Natural killer cell (primary cell): ENCODE measurements at regions not wholly inside any gene's neighbourhood (a gene's known extent, or its start where the extent isn't known, plus 50 kb on each side); places are given as distances from the start of the nearest gene placed in this dataset.

Experiments
- ATAC-seq, 3 donors: fragments of 150-1000 bp in 2 of 3; fragments of 200-7000 bp in 1 of 3; cut with Tn5 transposase; 1 replicate in 1 of 3; 2 replicates in 2 of 3; pipeline ENCODE4 v1.10.0; 2021; ENCODE audit warnings: mild to moderate bottlenecking in 2 of 3, moderate library complexity in 2 of 3
- DNase-seq, 2 donors: peaks; one replicate each; pipeline versions ENCODE4 v3.0.0 to v3.0.0-alpha.2; 2013 to 2021; ENCODE audit warnings: mixed read lengths in 1 of 2
- H3K27ac ChIP-seq: one replicate; pipeline ENCODE4 v1.5.1; 2013; ENCODE audit warnings: mild to moderate bottlenecking, low read length
- H3K27me3 ChIP-seq: one replicate; pipeline ENCODE4 v1.6.1; 2013; ENCODE audit warnings: low read length; ENCODE audit not compliant: control insufficient read depth, insufficient read depth
- H3K36me3 ChIP-seq: one replicate; pipeline ENCODE4 v1.6.1; 2013; ENCODE audit warnings: low read length; ENCODE audit not compliant: control insufficient read depth, insufficient read depth
- H3K4me1 ChIP-seq: one replicate; pipeline ENCODE4 v1.6.1; 2013; ENCODE audit warnings: low read length; ENCODE audit not compliant: control insufficient read depth, insufficient read depth
- H3K4me3 ChIP-seq: one replicate; pipeline ENCODE4 v1.5.1; 2013; ENCODE audit warnings: low read length
- H3K9me3 ChIP-seq: one replicate; pipeline ENCODE4 v1.6.1; 2013; ENCODE audit warnings: low read length; ENCODE audit not compliant: control insufficient read depth, insufficient read depth
- H3K27ac Mint-ChIP-seq, 2 donors: one replicate each; pipeline ENCODE4 v1.8.0; 2022; ENCODE audit warnings: mild to moderate bottlenecking in 2 of 2, mixed read lengths in 2 of 2, moderate library complexity in 1 of 2
- H3K27me3 Mint-ChIP-seq, 2 donors: one replicate each; pipeline ENCODE4 v1.8.0; 2022; ENCODE audit warnings: low read depth in 2 of 2, mixed read lengths in 2 of 2
- H3K36me3 Mint-ChIP-seq: one replicate; pipeline ENCODE4 v1.8.0; 2022; ENCODE audit warnings: mixed read lengths
- H3K4me1 Mint-ChIP-seq, 2 donors: one replicate each; pipeline ENCODE4 v1.8.0; 2022; ENCODE audit warnings: mixed read lengths in 2 of 2
- H3K4me3 Mint-ChIP-seq: one replicate; pipeline ENCODE4 v1.8.0; 2022; ENCODE audit warnings: mild to moderate bottlenecking, moderate library complexity, mixed read lengths
- H3K9me3 Mint-ChIP-seq, 2 donors: one replicate each; pipeline ENCODE4 v1.8.0; 2022; ENCODE audit warnings: mixed read lengths in 2 of 2
- CTCF ChIP-seq: fragments of 200-600 bp; IDR thresholded peaks from one replicate; pipeline ENCODE4 v1.8.0; 2022; ENCODE audit warnings: antibody characterized with exemption
- WGBS: methylation state at CpG from one replicate; pipeline ENCODE4 v1.1.7; 2013; ENCODE audit warnings: missing lambda C conversion rate; ENCODE audit not compliant: insufficient coverage; 5-methylcytosine and 5-hydroxymethylcytosine counted together
- intact Hi-C: fragments of 100-400 bp; cut with micrococcal nuclease; formaldehyde crosslinking; loops from one replicate; pipeline ENCODE4 v1.14.2; 2022

GRCh38 chr16:22631264-22631663, 120.6 kb downstream of the NPIPB5 start:
- TF ChIP-seq CTCF = no peak
- DNase-seq = no peak
- Histone ChIP-seq H3K9me3 (no peaks in the 10 kb centered on the region), H3K4me3 (no peak overlapping the region), H3K36me3 (no peaks in the 10 kb centered on the region), H3K27ac (no peak overlapping the region), H3K4me1 (no peaks in the 10 kb centered on the region), H3K27me3 (no peaks in the 10 kb centered on the region)
- no peaks in the 10 kb centered on the region for H3K4me1 Mint-ChIP-seq
- peaks cover 6 to 8% of the 10 kb centered on the region in 2 donors for H3K27me3 Mint-ChIP-seq
- ATAC-seq = no peak
- H3K4me3 Mint-ChIP-seq = no peak overlapping the region
- 87% methylated on average over 8 of the region's 9 CpGs for WGBS
- H3K9me3 Mint-ChIP-seq = no peaks in the 10 kb centered on the region
- no peak overlapping the region for H3K27ac Mint-ChIP-seq
- intact Hi-C loops = no loop called here
- H3K36me3 Mint-ChIP-seq = no peaks in the 10 kb centered on the region

GRCh38 chr16:22632606-22633005, 121.9 kb downstream of the NPIPB5 start:
- H3K4me3 Mint-ChIP-seq = no peak overlapping the region
- no peak for DNase-seq
- H3K27me3 ChIP-seq = no peaks in the 10 kb centered on the region
- no peak for ATAC-seq
- no peaks in the 10 kb centered on the region for H3K4me1 ChIP-seq
- H3K9me3 ChIP-seq = no peaks in the 10 kb centered on the region
- H3K27me3 Mint-ChIP-seq = peaks cover 6 to 8% of the 10 kb centered on the region in 2 donors
- no peak overlapping the region for H3K27ac Mint-ChIP-seq
- H3K36me3 ChIP-seq = no peaks in the 10 kb centered on the region
- TF ChIP-seq CTCF = no peak
- H3K27ac ChIP-seq = no peak overlapping the region
- no peaks in the 10 kb centered on the region for H3K9me3 Mint-ChIP-seq
- no peak overlapping the region for H3K4me3 ChIP-seq
- intact Hi-C loops = no loop called here
- no peaks in the 10 kb centered on the region for H3K4me1 Mint-ChIP-seq
- 95% methylated on average over 4 of the region's 4 CpGs for WGBS
- H3K36me3 Mint-ChIP-seq = no peaks in the 10 kb centered on the region

GRCh38 chr16:22633280-22633679, 122.6 kb downstream of the NPIPB5 start:
- intact Hi-C loops = no loop called here
- Histone ChIP-seq H3K4me1 (no peaks in the 10 kb centered on the region), H3K9me3 (no peaks in the 10 kb centered on the region), H3K36me3 (no peaks in the 10 kb centered on the region), H3K27me3 (no peaks in the 10 kb centered on the region), H3K27ac (no peak overlapping the region), H3K4me3 (no peak overlapping the region)
- WGBS = 84% methylated on average over 5 of the region's 5 CpGs
- no peak for DNase-seq
- no peak overlapping the region for H3K4me3 Mint-ChIP-seq
- TF ChIP-seq CTCF = no peak
- no peaks in the 10 kb centered on the region for H3K9me3 Mint-ChIP-seq
- H3K27ac Mint-ChIP-seq = no peak overlapping the region
- H3K4me1 Mint-ChIP-seq = no peaks in the 10 kb centered on the region
- peaks cover 6 to 8% of the 10 kb centered on the region in 2 donors for H3K27me3 Mint-ChIP-seq
- no peak for ATAC-seq
- H3K36me3 Mint-ChIP-seq = no peaks in the 10 kb centered on the region

- intact Hi-C loops = no loop called here
- H3K9me3 Mint-ChIP-seq = no peaks in the 10 kb centered on the region
- H3K27me3 Mint-ChIP-seq = peaks cover 6 to 8% of the 10 kb centered on the region in 2 donors
- no peaks in the 10 kb centered on the region for H3K9me3 ChIP-seq
- H3K27ac Mint-ChIP-seq = no peak overlapping the region
- TF ChIP-seq CTCF = no peak
- H3K27me3 ChIP-seq = no peaks in the 10 kb centered on the region
- ATAC-seq (no peak), DNase-seq (no peak)
- WGBS = 70% methylated on average over 3 of the region's 3 CpGs
- no peak overlapping the region for H3K4me3 ChIP-seq
- no peak overlapping the region for H3K27ac ChIP-seq
- no peaks in the 10 kb centered on the region for H3K4me1 ChIP-seq
- H3K36me3 ChIP-seq = no peaks in the 10 kb centered on the region
- no peaks in the 10 kb centered on the region for H3K36me3 Mint-ChIP-seq
- no peaks in the 10 kb centered on the region for H3K4me1 Mint-ChIP-seq
- no peak overlapping the region for H3K4me3 Mint-ChIP-seq
These were observed 123.1 kb downstream of the NPIPB5 start for GRCh38 chr16:22633799-22634198.
